ENCODE measurements at regions not wholly inside any gene's neighbourhood (a gene's known extent, or its start where the extent isn't known, plus 50 kb on each side); places are given as distances from the start of the nearest gene placed in this dataset.

DNA sequence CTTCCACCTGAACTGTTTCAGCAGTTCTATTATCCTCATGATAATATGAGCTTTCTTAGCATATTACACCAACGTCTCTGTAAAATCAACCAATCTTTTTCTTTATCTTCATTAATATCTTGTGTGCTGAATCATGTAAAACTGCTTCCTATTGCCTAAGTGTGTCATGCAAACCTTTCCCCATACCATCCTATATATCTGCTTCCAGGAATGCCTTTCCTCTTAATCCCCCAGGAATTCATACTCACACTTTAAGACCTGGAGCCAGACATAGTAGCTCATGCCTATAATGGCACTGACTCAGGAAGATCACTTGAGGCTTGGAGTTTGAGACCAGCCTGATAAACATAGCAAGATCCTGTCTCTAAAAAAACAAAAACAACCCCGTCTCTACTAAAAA, 183.9 kb downstream of the NRIP1 start:
- Histone ChIP-seq H3K27ac (ENCODE audit: low read length) (no peak overlapping the region), H3K27me3 (ENCODE audit: insufficient read depth, low read length) (no peaks in the 10 kb centered on the region), H3K36me3 (ENCODE audit: insufficient read depth, low read depth, low read length) (no peaks in the 10 kb centered on the region), H3K4me3 (ENCODE audit: low read length) (no peak overlapping the region), H3K9me3 (ENCODE audit: insufficient read depth, low read depth, low read length) (no peaks in the 10 kb centered on the region), H3K9ac (ENCODE audit: low read depth, low read length) (no peak overlapping the region), H3K4me1 (ENCODE audit: insufficient read depth, low read length) (peaks cover 5% of the 10 kb centered on the region; the same call in 1 of the 2 replicates)

DNA sequence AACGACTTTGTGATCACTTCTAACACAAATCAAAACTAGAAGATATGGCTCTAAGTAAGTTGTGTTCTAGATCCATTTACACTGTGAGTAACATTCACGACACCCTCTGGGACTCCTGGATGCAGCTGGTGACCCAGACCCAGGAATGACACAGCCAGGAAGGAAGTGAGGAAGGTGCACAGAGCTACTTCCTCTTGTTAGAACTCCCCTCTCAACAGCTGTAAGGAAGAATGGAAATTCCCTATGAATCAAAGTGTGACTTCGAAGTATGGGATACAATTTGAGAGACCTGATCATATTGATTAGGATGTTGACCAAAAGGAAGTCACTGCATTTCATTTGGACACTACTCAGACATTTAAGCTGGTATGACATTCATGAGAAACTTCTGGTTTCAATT, 185.3 kb downstream of the NRIP1 start:
- H3K9me3 ChIP-seq (ENCODE audit: insufficient read depth, low read depth, low read length) = no peaks in the 10 kb centered on the region
- H3K27me3 ChIP-seq (ENCODE audit: insufficient read depth, low read length) = no peaks in the 10 kb centered on the region
- no peak overlapping the region for H3K27ac ChIP-seq (ENCODE audit: low read length)
- H3K4me1 ChIP-seq (ENCODE audit: insufficient read depth, low read length) = peaks cover 5% of the 10 kb centered on the region; the same call in 1 of the 2 replicates
- H3K36me3 ChIP-seq (ENCODE audit: insufficient read depth, low read depth, low read length) = no peaks in the 10 kb centered on the region
- no peak overlapping the region for H3K4me3 ChIP-seq (ENCODE audit: low read length)
- H3K9ac ChIP-seq (ENCODE audit: low read depth, low read length) = no peak overlapping the region

DNA sequence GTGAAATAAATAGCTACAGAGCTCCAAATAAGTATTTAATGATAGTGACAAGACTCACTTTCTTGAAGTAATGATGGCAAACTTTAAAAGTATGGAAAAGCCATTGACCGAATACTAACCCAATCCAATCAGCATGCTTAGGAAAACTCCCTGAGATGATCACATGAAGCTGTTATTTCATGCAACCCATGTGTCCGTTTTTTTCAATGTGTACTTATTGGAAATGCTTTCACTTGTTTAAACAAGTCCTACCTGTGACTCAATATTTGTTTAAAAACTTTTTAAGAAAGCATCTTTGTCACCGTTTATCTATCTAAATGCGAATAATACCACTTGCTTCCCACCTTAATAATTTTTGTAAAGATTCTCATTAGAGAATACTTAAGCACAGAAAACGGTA, 185.8 kb downstream of the NRIP1 start:
- Histone ChIP-seq H3K27ac (ENCODE audit: low read length) (no peak overlapping the region), H3K27me3 (ENCODE audit: insufficient read depth, low read length) (no peaks in the 10 kb centered on the region), H3K9me3 (ENCODE audit: insufficient read depth, low read depth, low read length) (no peaks in the 10 kb centered on the region), H3K9ac (ENCODE audit: low read depth, low read length) (no peak overlapping the region), H3K36me3 (ENCODE audit: insufficient read depth, low read depth, low read length) (no peaks in the 10 kb centered on the region), H3K4me1 (ENCODE audit: insufficient read depth, low read length) (peaks cover 5% of the 10 kb centered on the region; the same call in 1 of the 2 replicates), H3K4me3 (ENCODE audit: low read length) (no peak overlapping the region)

GRCh38 chr21:14877581-14878228, 187.1 kb downstream of the NRIP1 start:
- Histone ChIP-seq H3K27ac (ENCODE audit: low read length) (no peak overlapping the region), H3K27me3 (ENCODE audit: insufficient read depth, low read length) (no peaks in the 10 kb centered on the region), H3K9ac (ENCODE audit: low read depth, low read length) (no peak overlapping the region), H3K36me3 (ENCODE audit: insufficient read depth, low read depth, low read length) (no peaks in the 10 kb centered on the region), H3K9me3 (ENCODE audit: insufficient read depth, low read depth, low read length) (no peaks in the 10 kb centered on the region), H3K4me1 (ENCODE audit: insufficient read depth, low read length) (peaks cover 5% of the 10 kb centered on the region; the same call in 1 of the 2 replicates), H3K4me3 (ENCODE audit: low read length) (no peak overlapping the region)

GRCh38 chr21:14876524-14876840, 188.3 kb downstream of the NRIP1 start:
- H3K36me3 ChIP-seq (ENCODE audit: insufficient read depth, low read depth, low read length) = no peaks in the 10 kb centered on the region
- no peak overlapping the region for H3K4me3 ChIP-seq (ENCODE audit: low read length)
- H3K4me1 ChIP-seq (ENCODE audit: insufficient read depth, low read length) = peaks cover 5% of the 10 kb centered on the region; the same call in 1 of the 2 replicates
- no peaks in the 10 kb centered on the region for H3K27me3 ChIP-seq (ENCODE audit: insufficient read depth, low read length)
- H3K9ac ChIP-seq (ENCODE audit: low read depth, low read length) = no peak overlapping the region
- H3K9me3 ChIP-seq (ENCODE audit: insufficient read depth, low read depth, low read length) = no peaks in the 10 kb centered on the region
- H3K27ac ChIP-seq (ENCODE audit: low read length) = no peak overlapping the region

DNA sequence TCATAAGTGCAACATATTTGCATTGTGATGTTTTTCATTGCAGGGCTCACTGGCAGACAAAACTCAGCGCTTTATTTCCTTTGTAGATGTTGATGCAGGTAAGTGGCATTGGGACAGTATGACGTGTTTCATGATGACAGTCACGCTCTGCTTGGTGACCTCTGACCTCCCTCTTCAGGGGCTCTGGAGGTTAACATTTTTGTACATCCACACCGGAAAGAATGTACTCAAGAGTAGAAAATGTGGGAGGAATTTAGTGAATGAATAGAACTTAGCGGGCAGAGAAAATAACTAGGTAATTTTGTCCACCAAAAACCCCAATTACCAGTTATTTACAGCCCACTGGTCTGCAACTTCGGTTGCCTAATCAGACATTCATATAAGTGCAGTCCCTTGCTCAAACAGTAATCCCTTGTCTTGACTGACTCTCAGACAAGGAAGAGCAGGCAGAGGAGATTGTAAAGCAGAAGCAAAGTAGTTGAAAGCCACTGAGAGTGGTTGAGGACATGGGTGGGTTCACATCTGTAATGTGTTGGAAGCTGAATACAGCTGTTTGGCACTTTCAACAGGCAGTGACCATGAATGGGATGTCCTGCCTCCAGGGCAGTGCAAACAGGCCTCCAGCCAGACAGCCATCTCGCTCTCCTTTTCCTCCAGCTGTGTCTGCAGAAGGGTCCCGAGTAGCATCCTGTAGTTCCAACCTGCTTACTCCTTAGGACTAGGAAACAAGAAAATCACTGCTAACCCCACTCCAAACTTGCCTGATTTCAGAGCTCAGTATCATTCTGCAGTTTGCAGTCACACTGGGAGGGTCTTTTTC, 188.9 kb downstream of the NRIP1 start:
- Histone ChIP-seq H3K27me3 (ENCODE audit: insufficient read depth, low read length) (no peaks in the 10 kb centered on the region), H3K4me1 (ENCODE audit: insufficient read depth, low read length) (peaks cover 5% of the 10 kb centered on the region; the same call in 1 of the 2 replicates), H3K9me3 (ENCODE audit: insufficient read depth, low read depth, low read length) (no peaks in the 10 kb centered on the region), H3K36me3 (ENCODE audit: insufficient read depth, low read depth, low read length) (no peaks in the 10 kb centered on the region), H3K27ac (ENCODE audit: low read length) (no peak overlapping the region), H3K9ac (ENCODE audit: low read depth, low read length) (no peak overlapping the region), H3K4me3 (ENCODE audit: low read length) (no peak overlapping the region)

DNA sequence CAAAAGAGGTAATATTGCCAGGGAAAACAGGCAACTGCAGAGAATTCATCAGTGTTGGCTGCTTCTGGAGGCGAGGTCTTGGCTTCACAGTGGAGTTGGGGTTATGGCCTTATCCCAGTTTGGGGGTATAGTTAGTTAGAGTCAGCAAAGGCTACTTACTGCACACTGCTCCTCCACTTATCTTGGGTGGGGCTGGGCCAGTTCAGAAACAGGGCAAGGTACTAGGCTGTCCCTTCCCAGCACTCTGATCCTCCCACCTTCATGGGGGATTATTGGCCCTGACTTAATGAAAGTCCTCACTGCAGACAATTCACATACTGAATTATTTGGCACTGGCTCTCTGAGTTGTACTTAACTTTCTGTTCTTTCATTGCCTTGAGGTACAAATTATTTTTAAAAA, 189.6 kb downstream of the NRIP1 start:
- H3K4me3 ChIP-seq (ENCODE audit: low read length) = no peak overlapping the region
- no peak overlapping the region for H3K27ac ChIP-seq (ENCODE audit: low read length)
- no peaks in the 10 kb centered on the region for H3K36me3 ChIP-seq (ENCODE audit: insufficient read depth, low read depth, low read length)
- no peak overlapping the region for H3K9ac ChIP-seq (ENCODE audit: low read depth, low read length)
- no peaks in the 10 kb centered on the region for H3K27me3 ChIP-seq (ENCODE audit: insufficient read depth, low read length)
- H3K4me1 ChIP-seq (ENCODE audit: insufficient read depth, low read length) = peaks cover 5% of the 10 kb centered on the region; the same call in 1 of the 2 replicates
- H3K9me3 ChIP-seq (ENCODE audit: insufficient read depth, low read depth, low read length) = no peaks in the 10 kb centered on the region

GRCh38 chr21:14874379-14874778, 190.4 kb downstream of the NRIP1 start:
- no peaks in the 10 kb centered on the region for H3K9me3 ChIP-seq (ENCODE audit: insufficient read depth, low read depth, low read length)
- H3K36me3 ChIP-seq (ENCODE audit: insufficient read depth, low read depth, low read length) = no peaks in the 10 kb centered on the region
- H3K27me3 ChIP-seq (ENCODE audit: insufficient read depth, low read length) = no peaks in the 10 kb centered on the region
- H3K27ac ChIP-seq (ENCODE audit: low read length) = no peak overlapping the region
- H3K4me3 ChIP-seq (ENCODE audit: low read length) = no peak overlapping the region
- no peak overlapping the region for H3K9ac ChIP-seq (ENCODE audit: low read depth, low read length)
- peaks cover 5% of the 10 kb centered on the region; the same call in 1 of the 2 replicates for H3K4me1 ChIP-seq (ENCODE audit: insufficient read depth, low read length)

- Histone ChIP-seq H3K9ac (ENCODE audit: low read depth, low read length) (no peak overlapping the region), H3K9me3 (ENCODE audit: insufficient read depth, low read depth, low read length) (no peaks in the 10 kb centered on the region), H3K36me3 (ENCODE audit: insufficient read depth, low read depth, low read length) (no peaks in the 10 kb centered on the region), H3K27ac (ENCODE audit: low read length) (no peak overlapping the region), H3K27me3 (ENCODE audit: insufficient read depth, low read length) (no peaks in the 10 kb centered on the region), H3K4me3 (ENCODE audit: low read length) (no peak overlapping the region), H3K4me1 (ENCODE audit: insufficient read depth, low read length) (no peaks in the 10 kb centered on the region)
These were observed 192.9 kb downstream of the NRIP1 start for GRCh38 chr21:14871861-14872260.

DNA sequence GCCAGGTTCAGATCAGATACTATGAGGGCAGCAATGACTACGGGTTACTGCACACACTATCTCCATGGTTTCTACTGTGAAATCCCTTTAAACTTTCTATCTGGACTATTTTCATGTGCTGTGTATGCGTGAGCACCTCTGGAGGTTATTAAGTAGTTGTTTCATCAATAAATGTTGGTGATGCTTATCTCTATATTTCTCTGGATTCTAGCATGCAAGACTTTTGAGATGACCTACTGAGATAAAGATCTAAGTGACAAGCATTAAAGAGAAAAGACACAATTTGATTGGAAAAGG, 194.0 kb downstream of the NRIP1 start:
- Histone ChIP-seq H3K4me1 (ENCODE audit: insufficient read depth, low read length) (no peaks in the 10 kb centered on the region), H3K9me3 (ENCODE audit: insufficient read depth, low read depth, low read length) (no peaks in the 10 kb centered on the region), H3K4me3 (ENCODE audit: low read length) (no peak overlapping the region), H3K36me3 (ENCODE audit: insufficient read depth, low read depth, low read length) (no peaks in the 10 kb centered on the region), H3K27ac (ENCODE audit: low read length) (no peak overlapping the region), H3K9ac (ENCODE audit: low read depth, low read length) (no peak overlapping the region), H3K27me3 (ENCODE audit: insufficient read depth, low read length) (no peaks in the 10 kb centered on the region)

DNA sequence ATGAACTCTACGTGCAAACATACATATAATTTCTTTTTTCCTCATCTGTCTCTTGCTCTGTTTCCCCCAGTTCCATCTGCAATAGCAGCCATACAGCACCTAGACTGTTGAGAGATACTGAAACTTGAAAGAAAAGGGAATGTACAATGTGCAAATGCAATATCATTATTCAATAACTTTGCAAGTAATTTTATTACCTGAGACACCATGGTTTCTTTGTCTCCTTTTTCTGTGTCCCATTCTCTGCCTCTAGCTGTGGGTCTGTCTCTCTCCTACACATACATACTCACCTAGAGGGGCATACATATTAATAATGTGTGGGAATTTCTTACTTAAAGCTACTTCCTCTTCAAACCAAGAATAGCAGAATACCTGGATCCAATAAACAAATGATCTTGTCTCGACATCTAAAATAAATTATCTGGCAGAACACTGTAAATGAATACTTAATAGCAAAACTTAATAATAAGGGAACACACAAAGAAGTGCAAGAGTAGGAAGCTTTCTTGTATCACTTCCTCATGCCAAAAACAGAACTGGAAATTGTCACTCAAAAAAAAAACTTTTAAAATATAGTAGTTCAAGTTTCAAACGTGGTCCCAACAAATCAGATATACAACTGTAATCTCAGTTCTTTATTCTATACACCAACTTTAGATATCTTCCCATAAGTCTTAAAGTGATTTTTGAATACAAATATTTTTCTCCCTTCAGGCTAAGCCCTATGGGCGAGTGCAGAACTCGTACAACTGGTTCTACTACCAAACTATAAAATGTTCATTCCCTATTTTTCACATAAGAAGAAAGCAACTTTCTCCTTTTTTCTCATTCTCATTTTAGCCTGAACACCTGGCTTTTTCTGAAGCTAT, 194.6 kb downstream of the NRIP1 start:
- no peak overlapping the region for H3K9ac ChIP-seq (ENCODE audit: low read depth, low read length)
- H3K36me3 ChIP-seq (ENCODE audit: insufficient read depth, low read depth, low read length) = no peaks in the 10 kb centered on the region
- no peaks in the 10 kb centered on the region for H3K9me3 ChIP-seq (ENCODE audit: insufficient read depth, low read depth, low read length)
- H3K4me3 ChIP-seq (ENCODE audit: low read length) = no peak overlapping the region
- no peaks in the 10 kb centered on the region for H3K27me3 ChIP-seq (ENCODE audit: insufficient read depth, low read length)
- H3K4me1 ChIP-seq (ENCODE audit: insufficient read depth, low read length) = no peaks in the 10 kb centered on the region
- no peak overlapping the region for H3K27ac ChIP-seq (ENCODE audit: low read length)

Data from iPS-20b (cell line).